A549 (cell line): ENCODE measurements at regions not wholly inside any gene's neighbourhood (a gene's known extent, or its start where the extent isn't known, plus 50 kb on each side); places are given as distances from the start of the nearest gene placed in this dataset.

Experiments
- ATAC-seq, 2 experiments: fragments of 200-7000 bp in 1 of 2; fragments of >200 bp in 1 of 2; cut with Nextera tagmentation in 1 of 2; cut with Tn5 transposase in 1 of 2; 3 replicates each; pipeline versions ENCODE4 v1.8.0 to v1.9.1; 2018 to 2020; ENCODE audit warnings: mild to moderate bottlenecking in 1 of 2, moderate library complexity in 1 of 2
- CTCF ChIA-PET: fragments of 300-600 bp; sonication (Branson Sonifier 250); formaldehyde crosslinking; extraction: SDS; loops from one replicate; lab custom pipeline; 2021; ENCODE audit warnings: antibody characterized with exemption, inconsistent platforms; lab: Yijun Ruan, JAX
- POLR2A ChIA-PET: fragments of 350-600 bp; formaldehyde crosslinking; extraction: SDS; loops from one replicate; lab custom pipeline; 2021; ENCODE audit warnings: antibody characterized with exemption, inconsistent platforms; lab: Yijun Ruan, JAX
- DNase-seq, 2 experiments: peaks; one replicate each; pipeline versions ENCODE4 v3.0.0 to v3.0.0-alpha.2; 2011 to 2016; ENCODE audit warnings: low read depth in 1 of 2, low spot score in 1 of 2
- FAIRE-seq: peaks from 2 replicates; lab custom pipeline; 2011; peaks lifted over from hg19 to GRCh38; lab: Jason Lieb, UNC
- H3K27ac ChIP-seq, 2 experiments: fragments of >200 bp; sonication (Bioruptor Twin); formaldehyde crosslinking; 3 replicates each; pipeline ENCODE4 v1.5.1; 2016 to 2017
- H3K4me1 ChIP-seq: fragments of >200 bp; sonication (Bioruptor Twin); formaldehyde crosslinking; 3 replicates; pipeline ENCODE4 v1.6.1; 2016
- H3K4me2 ChIP-seq: fragments of >200 bp; sonication (Bioruptor Twin); formaldehyde crosslinking; 3 replicates; pipeline ENCODE4 v1.6.1; 2016
- H3K4me3 ChIP-seq: fragments of >200 bp; sonication (Bioruptor Twin); formaldehyde crosslinking; 3 replicates; pipeline ENCODE4 v1.5.1; 2016
- H3K9me3 ChIP-seq: fragments of >200 bp; sonication (Bioruptor Twin); formaldehyde crosslinking; 3 replicates; pipeline ENCODE4 v1.6.1; 2016
- BHLHE40 ChIP-seq: IDR thresholded peaks from 2 replicates; pipeline ENCODE4 v1.6.1; 2012; ENCODE audit warnings: low read depth, low read length, inconsistent platforms
- CBX2 ChIP-seq: fragments of 200-600 bp; sonication (generic); IDR thresholded peaks from 2 replicates; pipeline ENCODE4 v1.6.1; 2016; ENCODE audit warnings: low read depth, mild to moderate bottlenecking, borderline replicate concordance
- CEBPB ChIP-seq, 2 experiments: fragments of >200 bp in 1 of 2; sonication (Bioruptor Twin) in 1 of 2; formaldehyde crosslinking in 1 of 2; IDR thresholded peaks; 2 replicates each; pipeline ENCODE4 v1.6.1; 2012 to 2016
- EP300 ChIP-seq, 2 experiments: fragments of >200 bp; sonication (Bioruptor Twin); formaldehyde crosslinking; IDR thresholded peaks; 2 replicates in 1 of 2; 3 replicates in 1 of 2; pipeline ENCODE4 v1.6.1; 2016 to 2017
- FOSL2 ChIP-seq, 2 experiments: fragments of 450-650 bp in 1 of 2; fragments of >200 bp in 1 of 2; sonication (Bioruptor Twin) in 1 of 2; formaldehyde crosslinking; IDR thresholded peaks; 2 replicates each; pipeline versions ENCODE4 v1.5.0 to v1.6.1; 2016 to 2020; ENCODE audit warnings: mild to moderate bottlenecking in 1 of 2, moderate library complexity in 1 of 2
- FOXS1 ChIP-seq: fragments of 250-450 bp; sonication (Bioruptor Pico); IDR thresholded peaks from 2 replicates; pipeline ENCODE4 v1.5.0; 2020; ENCODE audit warnings: mild to moderate bottlenecking, moderate library complexity
- HOXA7 ChIP-seq: fragments of 250-450 bp; sonication (Bioruptor Pico); IDR thresholded peaks from 2 replicates; pipeline ENCODE4 v1.5.0; 2020; ENCODE audit warnings: mild to moderate bottlenecking, moderate library complexity
- HOXB13 ChIP-seq: fragments of 250-450 bp; sonication (Bioruptor Pico); IDR thresholded peaks from 2 replicates; pipeline ENCODE4 v1.5.0; 2020; ENCODE audit warnings: low read depth, mild to moderate bottlenecking, moderate library complexity
- JUNB ChIP-seq: fragments of >200 bp; sonication (Bioruptor Twin); formaldehyde crosslinking; IDR thresholded peaks from 2 replicates; pipeline ENCODE4 v1.6.1; 2016
- MAZ ChIP-seq: fragments of 150-350 bp; IDR thresholded peaks from 2 replicates; pipeline ENCODE4 v1.6.1; 2014; ENCODE audit warnings: antibody characterized with exemption, low read depth, low read length, borderline replicate concordance
- MYC ChIP-seq: IDR thresholded peaks from 2 replicates; pipeline ENCODE4 v1.6.1; 2012; ENCODE audit warnings: mild to moderate bottlenecking, inconsistent platforms, low read length, improper control_type of control experiment, borderline replicate concordance
- NFE2L2 ChIP-seq: fragments of 150-350 bp; conservative IDR thresholded peaks from 2 replicates; pipeline ENCODE4 v1.6.1; 2014; ENCODE audit warnings: low read length
- PHF8 ChIP-seq: fragments of 200-600 bp; sonication (generic); IDR thresholded peaks from 2 replicates; pipeline ENCODE4 v1.6.1; 2016; ENCODE audit warnings: low read depth, mild to moderate bottlenecking, antibody characterized with exemption, moderate library complexity, borderline replicate concordance
- POLR2A ChIP-seq: IDR thresholded peaks from 2 replicates; pipeline ENCODE4 v1.6.1; 2012; ENCODE audit warnings: mild to moderate bottlenecking, low read length
- POLR2AphosphoS2 ChIP-seq: conservative IDR thresholded peaks from 2 replicates; pipeline ENCODE4 v1.6.1; 2012; ENCODE audit warnings: low read length, improper control_type of control experiment, inconsistent platforms
- RAD21 ChIP-seq, 2 experiments: fragments of >200 bp in 1 of 2; sonication (Bioruptor Twin) in 1 of 2; formaldehyde crosslinking in 1 of 2; IDR thresholded peaks in 1 of 2; conservative IDR thresholded peaks in 1 of 2; 2 replicates in 1 of 2; 3 replicates in 1 of 2; pipeline ENCODE4 v1.6.1; 2012 to 2018; ENCODE audit warnings: inconsistent platforms in 1 of 2
- RARB ChIP-seq: fragments of 250-450 bp; sonication (Bioruptor Pico); IDR thresholded peaks from 2 replicates; pipeline ENCODE4 v1.8.0; 2021; ENCODE audit warnings: mild to moderate bottlenecking, moderate library complexity
- SREBF2 ChIP-seq: fragments of 450-650 bp; IDR thresholded peaks from 2 replicates; pipeline ENCODE4 v1.6.1; 2014; ENCODE audit warnings: mild to moderate bottlenecking, moderate library complexity
- TFCP2L1 ChIP-seq: fragments of 250-450 bp; sonication (Bioruptor Pico); IDR thresholded peaks from 2 replicates; pipeline ENCODE4 v1.5.0; 2021; ENCODE audit warnings: mild to moderate bottlenecking
- ZC3H11A ChIP-seq: fragments of 450-650 bp; IDR thresholded peaks from 2 replicates; pipeline ENCODE4 v1.6.1; 2014; ENCODE audit warnings: antibody characterized with exemption, mild to moderate bottlenecking
- ZSCAN20 ChIP-seq: fragments of 250-450 bp; sonication (Bioruptor Pico); IDR thresholded peaks from 2 replicates; pipeline ENCODE4 v1.8.0; 2022; ENCODE audit warnings: mild to moderate bottlenecking, moderate library complexity
- WGBS: methylation state at CpG from one replicate; pipeline ENCODE4 v1.1.6; 2017; ENCODE audit errors: missing lambda C conversion rate; 5-methylcytosine and 5-hydroxymethylcytosine counted together
- TF ChIP-seq, protein P1 (sequence below): fragments of 250-450 bp; sonication (Bioruptor Pico); IDR thresholded peaks from 2 replicates; pipeline ENCODE4 v1.5.0; 2020; ENCODE audit warnings: low read depth, mild to moderate bottlenecking, moderate library complexity
- TF ChIP-seq, protein P2 (sequence below): fragments of 450-650 bp; IDR thresholded peaks from 2 replicates; pipeline ENCODE4 v1.6.1; 2014; ENCODE audit warnings: antibody characterized with exemption
- TF ChIP-seq, protein P3 (sequence below): fragments of 250-450 bp; sonication (Bioruptor Pico); IDR thresholded peaks from 2 replicates; pipeline ENCODE4 v1.5.0; 2021; ENCODE audit warnings: mild to moderate bottlenecking, moderate library complexity, borderline replicate concordance

DNA sequence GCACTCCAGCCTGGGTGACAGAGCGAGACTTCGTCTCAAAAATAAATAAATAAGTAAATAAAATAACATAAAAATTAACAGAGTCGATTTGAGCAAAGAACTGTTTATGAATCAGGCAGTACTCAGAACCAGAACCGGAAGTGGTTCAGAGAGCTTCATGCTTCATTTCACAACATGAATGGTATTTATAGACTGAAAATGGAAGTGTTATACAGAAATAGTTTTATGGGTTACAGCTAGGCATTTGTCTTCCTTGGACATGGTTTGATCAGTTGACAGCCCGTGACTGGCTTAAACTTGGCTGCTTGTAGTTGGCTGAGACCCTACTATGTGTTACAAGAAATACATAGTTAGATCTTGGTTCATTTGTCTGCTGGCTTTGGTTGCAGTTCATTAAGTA is 216.0 kb upstream of the MCTP2 start:
- no peaks in the 10 kb centered on the region for H3K4me1 ChIP-seq
- 0 out of 3 replicates have a peak, but pooled peaks cover 3% of the 10 kb centered on the region for H3K9me3 ChIP-seq
- ChIA-PET CTCF (no interaction called here), POLR2A (no interaction called here)
- no peak for TF ChIP-seq FOXS1 (CRISPR knock-in tag)
- no peak for TF ChIP-seq ZC3H11A
- TF ChIP-seq ZSCAN20: no peak
- TF ChIP-seq, protein P1, sequence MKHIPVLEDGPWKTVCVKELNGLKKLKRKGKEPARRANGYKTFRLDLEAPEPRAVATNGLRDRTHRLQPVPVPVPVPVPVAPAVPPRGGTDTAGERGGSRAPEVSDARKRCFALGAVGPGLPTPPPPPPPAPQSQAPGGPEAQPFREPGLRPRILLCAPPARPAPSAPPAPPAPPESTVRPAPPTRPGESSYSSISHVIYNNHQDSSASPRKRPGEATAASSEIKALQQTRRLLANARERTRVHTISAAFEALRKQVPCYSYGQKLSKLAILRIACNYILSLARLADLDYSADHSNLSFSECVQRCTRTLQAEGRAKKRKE (CRISPR knock-in tag): no peak
- no peak for TF ChIP-seq EP300 (IDR thresholded peaks at IDR 0.05)
- TF ChIP-seq TFCP2L1: no peak
- TF ChIP-seq NFE2L2: no peak
- no peak for TF ChIP-seq HOXB13 (CRISPR knock-in tag)
- TF ChIP-seq MAZ: no peak
- no peak for TF ChIP-seq FOSL2 (IDR thresholded peaks at IDR 0.05)
- no peak for TF ChIP-seq FOSL2 (CRISPR knock-in tag; IDR thresholded peaks at IDR 0.05)
- TF ChIP-seq, protein P2, sequence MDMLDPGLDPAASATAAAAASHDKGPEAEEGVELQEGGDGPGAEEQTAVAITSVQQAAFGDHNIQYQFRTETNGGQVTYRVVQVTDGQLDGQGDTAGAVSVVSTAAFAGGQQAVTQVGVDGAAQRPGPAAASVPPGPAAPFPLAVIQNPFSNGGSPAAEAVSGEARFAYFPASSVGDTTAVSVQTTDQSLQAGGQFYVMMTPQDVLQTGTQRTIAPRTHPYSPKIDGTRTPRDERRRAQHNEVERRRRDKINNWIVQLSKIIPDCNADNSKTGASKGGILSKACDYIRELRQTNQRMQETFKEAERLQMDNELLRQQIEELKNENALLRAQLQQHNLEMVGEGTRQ: no peak
- ATAC-seq (no peak), FAIRE-seq (no peak), DNase-seq (no peak)
- H3K4me3 ChIP-seq: no peak overlapping the region
- 9% methylated on average over 5 of the region's 5 CpGs for WGBS
- no peak overlapping the region for H3K4me2 ChIP-seq
- H3K27ac ChIP-seq: no peak overlapping the region

DNA sequence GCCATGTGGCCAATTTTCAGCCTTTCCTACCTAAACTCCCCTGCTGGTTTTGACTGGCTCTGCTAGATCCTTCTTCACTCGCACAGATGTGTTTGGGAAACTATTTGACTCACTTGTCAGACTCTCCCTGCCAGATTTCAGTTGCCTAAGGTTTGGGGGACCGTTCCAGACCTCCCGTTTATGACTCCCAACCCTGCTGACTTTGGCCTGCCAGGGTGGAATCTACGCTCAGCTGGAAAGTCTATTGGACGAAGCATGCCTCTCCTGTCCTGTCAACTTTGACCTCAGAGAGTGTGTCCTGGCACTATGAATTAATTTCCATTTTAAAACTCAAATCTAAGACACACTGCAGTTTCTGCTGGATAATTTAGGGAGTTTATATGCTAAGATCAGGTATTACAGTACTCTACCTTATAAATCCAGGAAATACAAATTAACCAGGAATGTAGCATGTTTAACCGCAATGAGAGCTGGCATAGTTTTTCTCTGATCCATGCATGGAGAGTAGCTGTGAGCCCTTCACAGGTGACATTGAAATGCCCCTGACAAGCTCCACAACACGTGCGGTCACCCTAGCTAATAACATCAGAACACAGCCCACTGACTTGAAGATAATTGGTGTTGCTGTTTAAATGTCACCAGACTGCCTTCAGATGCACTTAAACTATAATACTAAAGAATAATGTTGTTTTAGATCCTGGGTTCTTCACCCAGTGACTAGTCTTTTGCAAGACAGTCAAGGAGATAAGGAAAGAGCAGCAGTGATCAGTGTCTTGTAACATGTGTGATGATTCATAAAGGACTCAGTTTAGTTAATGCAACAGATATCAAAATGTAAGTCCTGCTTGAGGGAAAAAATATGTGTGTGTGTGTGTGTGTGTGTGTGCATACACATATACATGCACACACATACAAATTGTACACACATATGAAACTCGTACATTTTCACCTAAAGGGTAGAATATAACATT is 223.0 kb upstream of the MCTP2 start:
- Histone ChIP-seq H3K4me2 (no peak overlapping the region), H3K4me1 (no peaks in the 10 kb centered on the region), H3K27ac (no peak overlapping the region), H3K9me3 (0 out of 3 replicates have a peak, but pooled peaks cover 2% of the 10 kb centered on the region), H3K4me3 (no peak overlapping the region)
- POLR2A ChIA-PET: no interaction called here
- no peak for DNase-seq
- whole genome bisulfite sequencing: 17% methylated on average over 9 of the region's 9 CpGs
- no peak for TF ChIP-seq HOXA7 (CRISPR knock-in tag)
- TF ChIP-seq, all 56 proteins: peak for 0
- CTCF ChIA-PET: interaction anchor here (0.6 to 1.7 kb wide), 4 partner anchors 11 to 352 kb away, joined by 4 to 9 read pairs (median 5); no protein-coding TSS in a partner anchor
- no peak for ATAC-seq
- no peak for FAIRE-seq

DNA sequence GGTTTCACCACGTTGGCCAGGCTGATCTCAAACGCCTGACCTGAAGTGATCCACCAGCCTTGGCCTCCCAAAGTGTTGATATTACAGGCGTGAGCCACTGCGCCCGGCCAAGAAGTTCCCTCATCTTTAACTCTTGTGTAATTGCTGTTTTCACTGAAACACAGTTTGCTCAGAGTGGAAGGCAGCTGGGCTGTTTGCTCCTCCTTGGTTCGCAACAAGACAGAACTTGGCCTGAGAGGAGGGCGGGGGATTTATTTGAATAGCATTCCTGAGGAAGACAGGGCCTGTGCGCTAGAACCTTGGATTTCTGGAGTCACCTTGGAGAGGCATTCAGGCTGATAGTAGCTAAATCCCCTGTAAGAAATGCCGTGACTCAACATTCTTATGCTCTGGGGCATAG is 226.7 kb upstream of the MCTP2 start:
- CTCF ChIA-PET: interaction anchor here (1.0 kb wide), 1 partner anchor 115 kb away, joined by 3 read pairs; no protein-coding TSS in a partner anchor
- H3K27ac ChIP-seq: no peak overlapping the region
- no peak for ATAC-seq

More for the DNA sequence above, 226.7 kb upstream of the MCTP2 start:
- Histone ChIP-seq H3K9me3 (0 out of 3 replicates have a peak, but pooled peaks cover 2% of the 10 kb centered on the region), H3K4me2 (no peak overlapping the region), H3K4me3 (no peak overlapping the region), H3K4me1 (no peaks in the 10 kb centered on the region)
- TF ChIP-seq JUNB (no peak), MAZ (no peak), MYC (no peak), PHF8 (no peak), SREBF2 (no peak), NFE2L2 (no peak), RAD21 (conservative IDR thresholded peaks at IDR 0.05 in 1 of 2, IDR thresholded peaks at IDR 0.05 in 1 of 2) (no peak), POLR2AphosphoS2 (no peak), BHLHE40 (no peak), ZC3H11A (no peak), CEBPB (IDR thresholded peaks at IDR 0.05) (no peak), CBX2 (no peak), RARB (CRISPR knock-in tag) (no peak), POLR2A (no peak), HOXB13 (CRISPR knock-in tag) (no peak)
- TF ChIP-seq, protein P1 (CRISPR knock-in tag): no peak
- TF ChIP-seq, protein P2: no peak
- TF ChIP-seq, protein P3, sequence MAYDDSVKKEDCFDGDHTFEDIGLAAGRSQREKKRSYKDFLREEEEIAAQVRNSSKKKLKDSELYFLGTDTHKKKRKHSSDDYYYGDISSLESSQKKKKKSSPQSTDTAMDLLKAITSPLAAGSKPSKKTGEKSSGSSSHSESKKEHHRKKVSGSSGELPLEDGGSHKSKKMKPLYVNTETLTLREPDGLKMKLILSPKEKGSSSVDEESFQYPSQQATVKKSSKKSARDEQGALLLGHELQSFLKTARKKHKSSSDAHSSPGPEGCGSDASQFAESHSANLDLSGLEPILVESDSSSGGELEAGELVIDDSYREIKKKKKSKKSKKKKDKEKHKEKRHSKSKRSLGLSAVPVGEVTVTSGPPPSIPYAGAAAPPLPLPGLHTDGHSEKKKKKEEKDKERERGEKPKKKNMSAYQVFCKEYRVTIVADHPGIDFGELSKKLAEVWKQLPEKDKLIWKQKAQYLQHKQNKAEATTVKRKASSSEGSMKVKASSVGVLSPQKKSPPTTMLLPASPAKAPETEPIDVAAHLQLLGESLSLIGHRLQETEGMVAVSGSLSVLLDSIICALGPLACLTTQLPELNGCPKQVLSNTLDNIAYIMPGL: no peak
- FAIRE-seq (no peak), DNase-seq (no peak)
- POLR2A ChIA-PET: no interaction called here
- 13% methylated on average over 9 of the region's 9 CpGs for WGBS
